ENCODE measurements at regions not wholly inside any gene's neighbourhood (a gene's known extent, or its start where the extent isn't known, plus 50 kb on each side); places are given as distances from the start of the nearest gene placed in this dataset.

GRCh38 chr16:73179705-73180331 is 131.9 kb upstream of the ZFHX3 start (continued):
- TF ChIP-seq RXRA (IDR thresholded peaks at IDR 0.05; ENCODE audit: insufficient read depth, low read depth, low read length) (no peak), ATF3 (IDR thresholded peaks at IDR 0.05; ENCODE audit: insufficient read depth, low read depth, low read length) (no peak)

All from H1 (cell line).